ENCODE measurements at regions not wholly inside any gene's neighbourhood (a gene's known extent, or its start where the extent isn't known, plus 50 kb on each side); places are given as distances from the start of the nearest gene placed in this dataset.

DNA sequence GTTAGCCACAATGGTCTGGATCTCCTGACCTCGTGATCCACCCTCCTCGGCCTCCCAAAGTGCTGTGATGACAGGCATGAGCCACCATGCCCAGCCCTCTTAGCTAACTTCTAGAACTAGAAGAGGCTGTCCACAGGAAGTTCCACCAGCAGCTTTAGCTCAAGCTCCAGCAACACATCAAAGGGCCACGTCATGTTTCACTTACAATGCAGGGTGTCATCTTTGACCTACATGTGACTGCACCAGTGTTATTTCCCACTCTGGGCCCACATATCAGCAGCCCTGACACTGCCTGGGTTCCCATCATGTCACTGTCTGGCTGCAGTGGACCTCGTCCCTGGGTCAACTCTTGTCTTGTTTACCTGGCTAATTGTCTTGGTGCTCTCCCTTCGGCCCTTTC lies 147.2 kb downstream of the GRIN2B start:
- no peaks in the 10 kb centered on the region for H3K4me1 ChIP-seq (ENCODE audit: control insufficient read depth in 1 of 2, insufficient read depth in 2 of 2, low read length in 2 of 2)
- H3K27me3 ChIP-seq (ENCODE audit: insufficient read depth, low read length) = no peaks in the 10 kb centered on the region
- H2AFZ ChIP-seq (ENCODE audit: low read depth, low read length, poor library complexity, severe bottlenecking) = no peak overlapping the region
- RAD21 ChIA-PET (ENCODE audit: low non-redundant PET in 1 of 2, low total read pairs in 2 of 2, uncharacterized antibody in 2 of 2, unreplicated experiment in 2 of 2) = no interaction called here
- ATAC-seq (no peak), DNase-seq (ENCODE audit: low read depth, low spot score) (no peak)
- no peaks in the 10 kb centered on the region for H3K9me2 ChIP-seq (ENCODE audit: insufficient read depth)
- no peaks in the 10 kb centered on the region for H3K79me2 ChIP-seq (ENCODE audit: insufficient read depth, low read length)
- POLR2A ChIA-PET = no interaction called here
- no peaks in the 10 kb centered on the region for H3K9me3 ChIP-seq (ENCODE audit: control insufficient read depth in 1 of 2, insufficient read depth in 1 of 2, low read depth in 1 of 2, low read length in 2 of 2)
- no peak for TF ChIP-seq RAD21 (IDR thresholded peaks at IDR 0.05; ENCODE audit: low read depth)
- no peak for TF ChIP-seq ZNF274 (IDR thresholded peaks at IDR 0.05; ENCODE audit: low read depth, low read length)
- TF ChIP-seq FOSL1 (IDR thresholded peaks at IDR 0.05; ENCODE audit: low read depth) = no peak
- TF ChIP-seq POLR2A (IDR thresholded peaks at IDR 0.05; ENCODE audit: borderline replicate concordance, extremely low read depth, insufficient read depth, insufficient read length) = no peak
- TF ChIP-seq, protein P1, sequence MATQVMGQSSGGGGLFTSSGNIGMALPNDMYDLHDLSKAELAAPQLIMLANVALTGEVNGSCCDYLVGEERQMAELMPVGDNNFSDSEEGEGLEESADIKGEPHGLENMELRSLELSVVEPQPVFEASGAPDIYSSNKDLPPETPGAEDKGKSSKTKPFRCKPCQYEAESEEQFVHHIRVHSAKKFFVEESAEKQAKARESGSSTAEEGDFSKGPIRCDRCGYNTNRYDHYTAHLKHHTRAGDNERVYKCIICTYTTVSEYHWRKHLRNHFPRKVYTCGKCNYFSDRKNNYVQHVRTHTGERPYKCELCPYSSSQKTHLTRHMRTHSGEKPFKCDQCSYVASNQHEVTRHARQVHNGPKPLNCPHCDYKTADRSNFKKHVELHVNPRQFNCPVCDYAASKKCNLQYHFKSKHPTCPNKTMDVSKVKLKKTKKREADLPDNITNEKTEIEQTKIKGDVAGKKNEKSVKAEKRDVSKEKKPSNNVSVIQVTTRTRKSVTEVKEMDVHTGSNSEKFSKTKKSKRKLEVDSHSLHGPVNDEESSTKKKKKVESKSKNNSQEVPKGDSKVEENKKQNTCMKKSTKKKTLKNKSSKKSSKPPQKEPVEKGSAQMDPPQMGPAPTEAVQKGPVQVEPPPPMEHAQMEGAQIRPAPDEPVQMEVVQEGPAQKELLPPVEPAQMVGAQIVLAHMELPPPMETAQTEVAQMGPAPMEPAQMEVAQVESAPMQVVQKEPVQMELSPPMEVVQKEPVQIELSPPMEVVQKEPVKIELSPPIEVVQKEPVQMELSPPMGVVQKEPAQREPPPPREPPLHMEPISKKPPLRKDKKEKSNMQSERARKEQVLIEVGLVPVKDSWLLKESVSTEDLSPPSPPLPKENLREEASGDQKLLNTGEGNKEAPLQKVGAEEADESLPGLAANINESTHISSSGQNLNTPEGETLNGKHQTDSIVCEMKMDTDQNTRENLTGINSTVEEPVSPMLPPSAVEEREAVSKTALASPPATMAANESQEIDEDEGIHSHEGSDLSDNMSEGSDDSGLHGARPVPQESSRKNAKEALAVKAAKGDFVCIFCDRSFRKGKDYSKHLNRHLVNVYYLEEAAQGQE (IDR thresholded peaks at IDR 0.05; ENCODE audit: low read depth) = no peak
- no peak for TF ChIP-seq CBX3 (IDR thresholded peaks at IDR 0.05; ENCODE audit: low read depth)
- TF ChIP-seq, protein P2, sequence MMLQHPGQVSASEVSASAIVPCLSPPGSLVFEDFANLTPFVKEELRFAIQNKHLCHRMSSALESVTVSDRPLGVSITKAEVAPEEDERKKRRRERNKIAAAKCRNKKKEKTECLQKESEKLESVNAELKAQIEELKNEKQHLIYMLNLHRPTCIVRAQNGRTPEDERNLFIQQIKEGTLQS (IDR thresholded peaks at IDR 0.05) = no peak
- TF ChIP-seq EZH2 (IDR thresholded peaks at IDR 0.05) = no peak
- no peak for TF ChIP-seq YY1 (IDR thresholded peaks at IDR 0.05; ENCODE audit: extremely low read depth, insufficient replicate concordance, low read depth, low read length)
- TF ChIP-seq TCF7L2 (IDR thresholded peaks at IDR 0.05; ENCODE audit: borderline replicate concordance, extremely low read depth, insufficient read depth, insufficient read length) = no peak
- no peak for TF ChIP-seq POLR2AphosphoS5 (IDR thresholded peaks at IDR 0.05; ENCODE audit: low read depth, low read length)
- no peak for TF ChIP-seq JUND (IDR thresholded peaks at IDR 0.05)
- TF ChIP-seq EZH2phosphoT487 (IDR thresholded peaks at IDR 0.05; ENCODE audit: borderline replicate concordance) = no peak
- no peak for TF ChIP-seq ZFX (IDR thresholded peaks at IDR 0.05)
- TF ChIP-seq CEBPB (IDR thresholded peaks at IDR 0.05; ENCODE audit: low read depth) = no peak
- TF ChIP-seq, protein P3, sequence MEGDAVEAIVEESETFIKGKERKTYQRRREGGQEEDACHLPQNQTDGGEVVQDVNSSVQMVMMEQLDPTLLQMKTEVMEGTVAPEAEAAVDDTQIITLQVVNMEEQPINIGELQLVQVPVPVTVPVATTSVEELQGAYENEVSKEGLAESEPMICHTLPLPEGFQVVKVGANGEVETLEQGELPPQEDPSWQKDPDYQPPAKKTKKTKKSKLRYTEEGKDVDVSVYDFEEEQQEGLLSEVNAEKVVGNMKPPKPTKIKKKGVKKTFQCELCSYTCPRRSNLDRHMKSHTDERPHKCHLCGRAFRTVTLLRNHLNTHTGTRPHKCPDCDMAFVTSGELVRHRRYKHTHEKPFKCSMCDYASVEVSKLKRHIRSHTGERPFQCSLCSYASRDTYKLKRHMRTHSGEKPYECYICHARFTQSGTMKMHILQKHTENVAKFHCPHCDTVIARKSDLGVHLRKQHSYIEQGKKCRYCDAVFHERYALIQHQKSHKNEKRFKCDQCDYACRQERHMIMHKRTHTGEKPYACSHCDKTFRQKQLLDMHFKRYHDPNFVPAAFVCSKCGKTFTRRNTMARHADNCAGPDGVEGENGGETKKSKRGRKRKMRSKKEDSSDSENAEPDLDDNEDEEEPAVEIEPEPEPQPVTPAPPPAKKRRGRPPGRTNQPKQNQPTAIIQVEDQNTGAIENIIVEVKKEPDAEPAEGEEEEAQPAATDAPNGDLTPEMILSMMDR (IDR thresholded peaks at IDR 0.05 in 2 of 3, conservative IDR thresholded peaks at IDR 0.05 in 1 of 3; ENCODE audit: borderline replicate concordance in 1 of 3, insufficient read depth in 1 of 3, low read depth in 2 of 3, low read length in 2 of 3) = no peak
- H3K27ac ChIP-seq (ENCODE audit: low read depth, low read length) = no peak overlapping the region
- CTCF ChIA-PET = no interaction called here
- intact Hi-C loops (cut with micrococcal nuclease) = no loop called here
- H4K20me1 ChIP-seq (ENCODE audit: insufficient read depth) = no peaks in the 10 kb centered on the region
- H3K36me3 ChIP-seq (ENCODE audit: control insufficient read depth in 1 of 2, insufficient read depth in 2 of 2, low read length in 2 of 2) = no peaks in the 10 kb centered on the region
- no TSS peak for BruUV-seq (replicated peaks)
- no peak overlapping the region for H3K4me2 ChIP-seq (ENCODE audit: low read length)
- H3K9ac ChIP-seq (ENCODE audit: low read length) = no peak overlapping the region
- no peak overlapping the region for H3K4me3 ChIP-seq (replicated peaks in 1 of 2; ENCODE audit: low read depth in 1 of 2, low read length in 2 of 2)

All from HCT116 (cell line).